GM23338 (cell line): ENCODE measurements at regions not wholly inside any gene's neighbourhood (a gene's known extent, or its start where the extent isn't known, plus 50 kb on each side); places are given as distances from the start of the nearest gene placed in this dataset.

Source experiments
- ATAC-seq: fragments of 200-7000 bp; cut with Tn5 transposase; 3 replicates; pipeline ENCODE4 v1.9.1; 2020
- DNase-seq: peaks from one replicate; pipeline ENCODE4 v3.0.0-alpha.2; 2015; ENCODE audit warnings: low spot score
- H2AFZ ChIP-seq: fragments of 200-600 bp; sonication (generic); 2 replicates; pipeline ENCODE4 v1.8.0; 2016; ENCODE audit warnings: antibody characterized with exemption, mild to moderate bottlenecking, moderate library complexity
- H3F3A ChIP-seq: fragments of 200-600 bp; sonication (generic); replicated peaks from 2 replicates; pipeline ENCODE4 v1.8.0; 2017; ENCODE audit warnings: antibody characterized with exemption, mixed run types, low read depth
- H3K27ac ChIP-seq: fragments of 200-600 bp; sonication (generic); 2 replicates; pipeline ENCODE4 v1.6.1; 2016; ENCODE audit warnings: low read depth
- H3K27me3 ChIP-seq: fragments of 200-600 bp; sonication (generic); 2 replicates; pipeline ENCODE4 v1.8.0; 2016; ENCODE audit warnings: mild to moderate bottlenecking, mixed run types, moderate library complexity; ENCODE audit not compliant: insufficient read depth
- H3K36me3 ChIP-seq: fragments of 200-600 bp; sonication (generic); 2 replicates; pipeline ENCODE4 v1.8.0; 2016; ENCODE audit warnings: mild to moderate bottlenecking; ENCODE audit not compliant: insufficient read depth
- H3K4me1 ChIP-seq: fragments of 200-600 bp; sonication (generic); 2 replicates; pipeline ENCODE4 v1.8.0; 2016; ENCODE audit warnings: mild to moderate bottlenecking, moderate library complexity; ENCODE audit not compliant: insufficient read depth
- H3K4me2 ChIP-seq: fragments of 200-600 bp; sonication (generic); 2 replicates; pipeline ENCODE4 v1.7.1; 2017; ENCODE audit warnings: mixed run types
- H3K4me3 ChIP-seq: fragments of 200-600 bp; sonication (generic); 2 replicates; pipeline ENCODE4 v1.6.1; 2016; ENCODE audit warnings: mixed run types
- H3K79me2 ChIP-seq: fragments of 200-600 bp; sonication (generic); replicated peaks from 2 replicates; pipeline ENCODE4 v1.8.0; 2017; ENCODE audit warnings: mild to moderate bottlenecking; ENCODE audit not compliant: insufficient read depth
- H3K9me2 ChIP-seq: fragments of 200-600 bp; sonication (generic); 2 replicates; pipeline ENCODE4 v1.8.0; 2017; ENCODE audit not compliant: insufficient read depth
- H4K20me1 ChIP-seq: fragments of 200-600 bp; sonication (generic); replicated peaks from 2 replicates; pipeline ENCODE4 v1.8.0; 2017; ENCODE audit warnings: mild to moderate bottlenecking; ENCODE audit not compliant: insufficient read depth
- H3K27ac Mint-ChIP-seq: 2 replicates; pipeline ENCODE4 v1.8.0; 2020; ENCODE audit warnings: inconsistent platforms, mild to moderate bottlenecking, moderate library complexity, mixed read lengths
- H3K27me3 Mint-ChIP-seq: 3 replicates; pipeline ENCODE4 v1.8.0; 2022; ENCODE audit warnings: low read depth, mild to moderate bottlenecking, moderate library complexity, mixed read lengths, inconsistent platforms; ENCODE audit not compliant: insufficient read depth, poor library complexity
- H3K36me3 Mint-ChIP-seq: 3 replicates; pipeline ENCODE4 v1.8.0; 2021; ENCODE audit warnings: low read depth, mild to moderate bottlenecking, inconsistent platforms, moderate library complexity, mixed read lengths
- H3K4me1 Mint-ChIP-seq: 3 replicates; pipeline ENCODE4 v1.8.0; 2020; ENCODE audit warnings: mild to moderate bottlenecking, inconsistent platforms, mixed read lengths
- H3K4me3 Mint-ChIP-seq: 3 replicates; pipeline ENCODE4 v1.8.0; 2021; ENCODE audit warnings: moderate library complexity, mild to moderate bottlenecking, inconsistent platforms, mixed read lengths
- H3K9me3 Mint-ChIP-seq: 3 replicates; pipeline ENCODE4 v1.8.0; 2020; ENCODE audit warnings: moderate library complexity, mild to moderate bottlenecking, inconsistent platforms, mixed read lengths
- CTCF ChIP-seq, 2 experiments: fragments of 200-600 bp in 1 of 2; sonication (generic) in 1 of 2; conservative IDR thresholded peaks; 2 replicates each; pipeline versions ENCODE4 v1.5.1 to v1.6.1; 2016 to 2017; ENCODE audit warnings: antibody characterized with exemption in 2 of 2, low read depth in 2 of 2, mild to moderate bottlenecking in 2 of 2, moderate library complexity in 1 of 2
- EZH2 ChIP-seq: fragments of 200-600 bp; sonication (generic); IDR thresholded peaks from one replicate; pipeline ENCODE4 v1.8.0; 2017; ENCODE audit warnings: antibody characterized with exemption, mild to moderate bottlenecking, low read depth; ENCODE audit not compliant: unreplicated experiment
- EZH2phosphoT487 ChIP-seq: fragments of 200-600 bp; sonication (generic); IDR thresholded peaks from one replicate; pipeline ENCODE4 v1.8.1; 2018; ENCODE audit warnings: antibody characterized with exemption; ENCODE audit not compliant: unreplicated experiment
- JUNB ChIP-seq: IDR thresholded peaks from one replicate; pipeline ENCODE4 v1.6.1; 2016; ENCODE audit warnings: antibody characterized with exemption; ENCODE audit not compliant: unreplicated experiment
- POLR2AphosphoS5 ChIP-seq: IDR thresholded peaks from 2 replicates; pipeline ENCODE4 v1.6.1; 2016; ENCODE audit warnings: antibody characterized with exemption, low read depth
- REST ChIP-seq: IDR thresholded peaks from one replicate; pipeline ENCODE4 v1.6.1; 2018; ENCODE audit warnings: antibody characterized with exemption; ENCODE audit not compliant: unreplicated experiment
- STAT1 ChIP-seq: IDR thresholded peaks from one replicate; pipeline ENCODE4 v1.6.1; 2016; ENCODE audit warnings: antibody characterized with exemption; ENCODE audit not compliant: unreplicated experiment
- ZNF114 ChIP-seq: fragments of 250-450 bp; sonication (Bioruptor Pico); IDR thresholded peaks from 2 replicates; pipeline ENCODE4 v1.5.0; 2020; ENCODE audit warnings: mild to moderate bottlenecking, moderate library complexity
- ZNF331 ChIP-seq: fragments of 250-450 bp; sonication (Bioruptor Pico); IDR thresholded peaks from 2 replicates; pipeline ENCODE4 v1.5.0; 2020; ENCODE audit warnings: low read depth, mild to moderate bottlenecking, moderate library complexity
- TF ChIP-seq, protein P1 (sequence below): IDR thresholded peaks from 2 replicates; pipeline ENCODE4 v1.6.1; 2016; ENCODE audit warnings: antibody characterized with exemption

- ATAC-seq (no peak), DNase-seq (peak; percentile 45)
- Histone ChIP-seq H3F3A (no peaks in the 10 kb centered on the region), H3K9me2 (no peaks in the 10 kb centered on the region), H4K20me1 (no peaks in the 10 kb centered on the region), H3K4me3 (no peak overlapping the region), H3K36me3 (peaks cover 13% of the 10 kb centered on the region; the same call in 1 of the 2 replicates), H3K27me3 (no peaks in the 10 kb centered on the region), H3K79me2 (no peaks in the 10 kb centered on the region), H3K4me1 (no peaks in the 10 kb centered on the region), H3K27ac (no peak overlapping the region), H3K4me2 (no peak overlapping the region), H2AFZ (no peak overlapping the region)
- no peak overlapping the region for H3K27ac Mint-ChIP-seq
- peaks cover 54% of the 10 kb centered on the region for H3K36me3 Mint-ChIP-seq
- peaks cover 88% of the 10 kb centered on the region for H3K9me3 Mint-ChIP-seq
- H3K4me3 Mint-ChIP-seq = no peak overlapping the region
- H3K4me1 Mint-ChIP-seq = no peaks in the 10 kb centered on the region
- peaks cover 8% of the 10 kb centered on the region for H3K27me3 Mint-ChIP-seq
- TF ChIP-seq STAT1 (no peak), REST (no peak), ZNF331 (CRISPR knock-in tag) (no peak), EZH2phosphoT487 (no peak), CTCF (conservative IDR thresholded peaks at IDR 0.05; ENCODE audit: low read depth in 2 of 2) (no peak), JUNB (no peak), EZH2 (no peak), ZNF114 (CRISPR knock-in tag) (no peak), POLR2AphosphoS5 (no peak)
- TF ChIP-seq, protein P1, sequence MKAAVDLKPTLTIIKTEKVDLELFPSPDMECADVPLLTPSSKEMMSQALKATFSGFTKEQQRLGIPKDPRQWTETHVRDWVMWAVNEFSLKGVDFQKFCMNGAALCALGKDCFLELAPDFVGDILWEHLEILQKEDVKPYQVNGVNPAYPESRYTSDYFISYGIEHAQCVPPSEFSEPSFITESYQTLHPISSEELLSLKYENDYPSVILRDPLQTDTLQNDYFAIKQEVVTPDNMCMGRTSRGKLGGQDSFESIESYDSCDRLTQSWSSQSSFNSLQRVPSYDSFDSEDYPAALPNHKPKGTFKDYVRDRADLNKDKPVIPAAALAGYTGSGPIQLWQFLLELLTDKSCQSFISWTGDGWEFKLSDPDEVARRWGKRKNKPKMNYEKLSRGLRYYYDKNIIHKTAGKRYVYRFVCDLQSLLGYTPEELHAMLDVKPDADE = no peak
Measured at GRCh38 chr15:62262305-62262941, 97.3 kb upstream of the C2CD4B start.
